SU-DHL-6 (cell line): ENCODE measurements at regions not wholly inside any gene's neighbourhood (a gene's known extent, or its start where the extent isn't known, plus 50 kb on each side); places are given as distances from the start of the nearest gene placed in this dataset.
"Not testable (repeated sequence)": the region's sequence is repeated elsewhere in the genome, so short reads cannot be mapped to it uniquely, and the experiment has no call there.

Experiments used
- CTCF ChIP-seq: fragments of 200-600 bp; sonication (generic); IDR thresholded peaks from one replicate; pipeline ENCODE4 v1.5.1; 2017; ENCODE audit warnings: antibody characterized with exemption, mild to moderate bottlenecking, low read length, moderate library complexity; ENCODE audit not compliant: insufficient read depth, poor library complexity, severe bottlenecking
- EZH2phosphoT487 ChIP-seq: fragments of 200-600 bp; sonication (generic), shearing (Covaris generic); conservative IDR thresholded peaks from 2 replicates; pipeline ENCODE4 v1.6.1; 2018; ENCODE audit warnings: mild to moderate bottlenecking, antibody characterized with exemption, low read length, moderate library complexity, mixed read lengths

GRCh38 chr12:11546582-11547270, 102.7 kb upstream of the ETV6 start:
- TF ChIP-seq CTCF, EZH2phosphoT487: not testable (repeated sequence)
